Osteoblast (primary cell): ENCODE measurements at regions not wholly inside any gene's neighbourhood (a gene's known extent, or its start where the extent isn't known, plus 50 kb on each side); places are given as distances from the start of the nearest gene placed in this dataset.
"Not testable (repeated sequence)": the region's sequence is repeated elsewhere in the genome, so short reads cannot be mapped to it uniquely, and the experiment has no call there.

Source experiments
- DNase-seq: peaks from one replicate; pipeline ENCODE4 v3.0.0; 2011; ENCODE audit warnings: low spot score, mixed read lengths; ENCODE audit not compliant: insufficient read length; ENCODE audit errors: missing footprints
- H2AFZ ChIP-seq: 2 replicates; pipeline ENCODE4 v1.6.0; 2011; ENCODE audit warnings: mild to moderate bottlenecking, low read length
- H3K27ac ChIP-seq: 2 replicates; pipeline ENCODE4 v1.5.1; 2011; ENCODE audit warnings: mild to moderate bottlenecking, low read depth, low read length, moderate library complexity
- H3K27me3 ChIP-seq: 2 replicates; pipeline ENCODE4 v1.6.0; 2012; ENCODE audit warnings: mild to moderate bottlenecking, control low read depth, inconsistent platforms, low read length, moderate library complexity; ENCODE audit not compliant: insufficient read depth
- H3K36me3 ChIP-seq: 2 replicates; pipeline ENCODE4 v1.5.1; 2011; ENCODE audit warnings: mild to moderate bottlenecking, low read length, control low read depth, moderate library complexity; ENCODE audit not compliant: insufficient read depth
- H3K4me1 ChIP-seq: 2 replicates; pipeline ENCODE4 v1.5.1; 2011; ENCODE audit warnings: mild to moderate bottlenecking, low read length, control low read depth, moderate library complexity; ENCODE audit not compliant: insufficient read depth
- H3K4me2 ChIP-seq: 2 replicates; pipeline ENCODE4 v1.6.0; 2011; ENCODE audit warnings: mild to moderate bottlenecking, low read length; ENCODE audit not compliant: insufficient read depth
- H3K4me3 ChIP-seq: fragments of 200-600 bp; sonication (generic); 3 replicates; pipeline ENCODE4 v1.5.1; 2012; ENCODE audit warnings: mild to moderate bottlenecking, low read length, inconsistent platforms; ENCODE audit not compliant: insufficient read depth
- H3K79me2 ChIP-seq: 2 replicates; pipeline ENCODE4 v1.6.0; 2012; ENCODE audit warnings: mild to moderate bottlenecking, low read length, control low read depth, inconsistent platforms; ENCODE audit not compliant: insufficient read depth
- H3K9me3 ChIP-seq: 2 replicates; pipeline ENCODE4 v1.5.1; 2011; ENCODE audit warnings: low read depth, low read length, control low read depth
- H4K20me1 ChIP-seq: 2 replicates; pipeline ENCODE4 v1.6.0; 2012; ENCODE audit warnings: mild to moderate bottlenecking, low read length, control low read depth; ENCODE audit not compliant: insufficient read depth
- TF ChIP-seq, protein P1 (sequence below): IDR thresholded peaks from 2 replicates; pipeline ENCODE4 v1.5.1; 2011; ENCODE audit warnings: mild to moderate bottlenecking, low read depth, low read length, moderate library complexity; ENCODE audit errors: extremely low read depth

DNA sequence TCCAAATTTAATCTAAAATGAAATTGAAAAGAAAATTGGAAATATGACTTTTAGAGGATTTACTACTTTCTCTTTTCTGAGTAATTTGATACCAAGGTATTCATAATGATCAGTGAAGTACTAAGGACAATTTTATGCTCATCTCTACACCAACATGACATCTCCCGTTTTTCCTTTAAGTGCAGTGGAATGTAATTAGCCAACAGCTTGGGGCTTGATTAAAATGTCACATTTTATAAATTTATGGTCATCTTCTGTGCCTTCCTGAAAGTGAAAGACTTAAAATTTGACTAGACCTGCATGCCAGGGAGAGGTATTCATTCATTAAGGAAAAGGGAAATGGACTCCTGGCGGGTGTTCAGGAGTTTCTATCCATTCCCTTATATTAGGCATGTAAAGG is 228.2 kb upstream of the CNTN3 start:
- Histone ChIP-seq H3K4me2 (no peak overlapping the region), H3K4me3 (no peak overlapping the region), H3K36me3 (no peaks in the 10 kb centered on the region), H3K27ac (no peak overlapping the region), H3K4me1 (no peaks in the 10 kb centered on the region), H3K79me2 (no peaks in the 10 kb centered on the region), H2AFZ (no peak overlapping the region), H4K20me1 (no peaks in the 10 kb centered on the region), H3K27me3 (no peaks in the 10 kb centered on the region), H3K9me3 (no peaks in the 10 kb centered on the region)
- no peak for DNase-seq
- TF ChIP-seq, protein P1, sequence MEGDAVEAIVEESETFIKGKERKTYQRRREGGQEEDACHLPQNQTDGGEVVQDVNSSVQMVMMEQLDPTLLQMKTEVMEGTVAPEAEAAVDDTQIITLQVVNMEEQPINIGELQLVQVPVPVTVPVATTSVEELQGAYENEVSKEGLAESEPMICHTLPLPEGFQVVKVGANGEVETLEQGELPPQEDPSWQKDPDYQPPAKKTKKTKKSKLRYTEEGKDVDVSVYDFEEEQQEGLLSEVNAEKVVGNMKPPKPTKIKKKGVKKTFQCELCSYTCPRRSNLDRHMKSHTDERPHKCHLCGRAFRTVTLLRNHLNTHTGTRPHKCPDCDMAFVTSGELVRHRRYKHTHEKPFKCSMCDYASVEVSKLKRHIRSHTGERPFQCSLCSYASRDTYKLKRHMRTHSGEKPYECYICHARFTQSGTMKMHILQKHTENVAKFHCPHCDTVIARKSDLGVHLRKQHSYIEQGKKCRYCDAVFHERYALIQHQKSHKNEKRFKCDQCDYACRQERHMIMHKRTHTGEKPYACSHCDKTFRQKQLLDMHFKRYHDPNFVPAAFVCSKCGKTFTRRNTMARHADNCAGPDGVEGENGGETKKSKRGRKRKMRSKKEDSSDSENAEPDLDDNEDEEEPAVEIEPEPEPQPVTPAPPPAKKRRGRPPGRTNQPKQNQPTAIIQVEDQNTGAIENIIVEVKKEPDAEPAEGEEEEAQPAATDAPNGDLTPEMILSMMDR: no peak

DNA sequence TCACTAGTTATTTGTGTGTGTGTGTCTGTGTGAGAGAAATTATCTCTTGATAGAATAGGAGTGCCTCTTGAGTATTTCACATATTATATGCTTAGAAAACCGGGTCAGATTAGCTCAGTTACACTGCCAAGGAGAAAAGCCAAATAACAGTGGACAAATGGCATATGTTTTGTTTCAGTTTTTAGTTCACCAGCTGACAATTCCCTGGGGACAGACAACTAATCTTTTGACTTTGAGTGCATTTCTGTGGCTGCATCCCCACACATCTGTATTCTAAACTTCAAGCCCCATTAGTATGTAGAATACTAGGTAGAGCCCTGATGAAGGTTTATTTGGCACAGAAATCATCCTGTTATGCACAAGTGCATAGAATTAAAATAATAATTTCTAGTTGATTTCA is 227.7 kb upstream of the CNTN3 start:
- no peaks in the 10 kb centered on the region for H4K20me1 ChIP-seq
- H3K27me3 ChIP-seq: no peaks in the 10 kb centered on the region
- no peaks in the 10 kb centered on the region for H3K4me1 ChIP-seq
- H3K9me3 ChIP-seq: no peaks in the 10 kb centered on the region
- H3K27ac ChIP-seq: no peak overlapping the region
- no peaks in the 10 kb centered on the region for H3K79me2 ChIP-seq
- H3K4me3 ChIP-seq: no peak overlapping the region
- no peaks in the 10 kb centered on the region for H3K36me3 ChIP-seq
- DNase-seq: no peak
- H3K4me2 ChIP-seq: no peak overlapping the region
- no peak overlapping the region for H2AFZ ChIP-seq
- TF ChIP-seq, protein P1: no peak

DNA sequence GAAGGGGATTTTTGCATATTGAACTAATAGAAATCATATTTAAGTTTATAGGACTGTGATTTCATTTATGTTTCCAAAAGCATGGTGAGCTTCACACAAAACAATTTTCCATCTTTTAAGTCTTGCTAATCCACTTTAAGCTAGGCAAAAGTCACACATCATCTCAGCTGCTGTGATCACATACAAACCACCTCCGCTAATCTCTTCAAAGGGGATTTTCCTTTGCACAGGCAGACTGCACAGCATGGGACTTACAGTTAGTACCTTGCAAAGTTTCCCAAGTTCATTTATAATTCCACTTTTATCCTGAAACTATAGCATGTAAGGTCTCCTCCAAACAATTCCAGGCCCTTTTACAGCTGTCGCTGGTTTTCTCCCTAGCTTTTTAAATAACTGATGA is 225.1 kb upstream of the CNTN3 start:
- Histone ChIP-seq H2AFZ (no peak overlapping the region), H3K27ac (no peak overlapping the region), H3K79me2 (no peaks in the 10 kb centered on the region), H3K4me1 (no peaks in the 10 kb centered on the region), H3K9me3 (no peaks in the 10 kb centered on the region), H4K20me1 (no peaks in the 10 kb centered on the region), H3K4me3 (no peak overlapping the region), H3K4me2 (no peak overlapping the region), H3K27me3 (no peaks in the 10 kb centered on the region), H3K36me3 (no peaks in the 10 kb centered on the region)
- TF ChIP-seq, protein P1: no peak
- DNase-seq: no peak

DNA sequence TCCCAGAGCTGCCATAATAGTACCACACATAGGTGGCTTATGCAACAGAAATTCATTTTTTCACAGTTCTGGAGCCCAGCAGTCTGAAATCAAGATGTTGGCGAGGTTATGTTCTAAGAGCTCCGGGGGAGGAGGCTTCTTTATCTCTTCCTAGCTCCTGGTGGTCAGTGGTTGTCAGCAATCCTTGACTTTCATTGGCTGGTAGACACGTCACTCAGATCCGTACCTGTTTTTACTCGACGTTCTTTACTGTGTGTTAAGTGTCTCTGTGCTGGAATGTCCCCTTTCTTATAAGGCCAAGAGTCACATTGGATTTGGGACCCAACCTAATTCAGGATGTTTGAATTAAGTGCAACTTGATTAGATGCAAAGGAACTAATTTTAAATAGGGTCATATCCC is 218.5 kb upstream of the CNTN3 start:
- Histone ChIP-seq H3K4me1 (no peaks in the 10 kb centered on the region), H3K27me3 (no peaks in the 10 kb centered on the region), H4K20me1 (no peaks in the 10 kb centered on the region), H3K36me3 (no peaks in the 10 kb centered on the region), H3K27ac (no peak overlapping the region), H3K79me2 (no peaks in the 10 kb centered on the region), H3K9me3 (no peaks in the 10 kb centered on the region), H2AFZ (no peak overlapping the region), H3K4me2 (no peak overlapping the region), H3K4me3 (no peak overlapping the region)
- TF ChIP-seq, protein P1: no peak
- no peak for DNase-seq

DNA sequence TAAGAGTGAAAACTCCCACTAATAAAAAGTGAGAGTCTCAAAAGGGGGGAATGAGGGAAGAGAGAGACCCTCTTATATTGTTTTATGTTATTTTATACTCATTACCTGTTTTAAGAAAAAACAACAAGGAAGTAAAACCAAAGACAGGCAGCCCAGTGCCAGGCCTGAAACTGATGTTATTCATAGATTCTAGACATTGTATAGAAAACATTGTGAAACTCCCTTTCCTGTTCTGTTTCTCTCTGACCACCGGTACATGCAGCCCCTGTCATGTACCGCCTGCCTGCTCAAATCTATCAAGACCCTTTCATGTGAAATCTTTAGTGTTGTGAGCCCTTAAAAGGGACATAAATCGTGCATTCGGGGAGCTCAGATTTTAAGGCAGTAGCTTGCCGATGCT is 216.4 kb upstream of the CNTN3 start:
- not testable (repeated sequence) for H4K20me1 ChIP-seq, H3K9me3 ChIP-seq, H3K4me2 ChIP-seq, H3K36me3 ChIP-seq, H3K4me3 ChIP-seq, H3K27ac ChIP-seq, H3K4me1 ChIP-seq, H3K79me2 ChIP-seq, H3K27me3 ChIP-seq, DNase-seq, H2AFZ ChIP-seq

DNA sequence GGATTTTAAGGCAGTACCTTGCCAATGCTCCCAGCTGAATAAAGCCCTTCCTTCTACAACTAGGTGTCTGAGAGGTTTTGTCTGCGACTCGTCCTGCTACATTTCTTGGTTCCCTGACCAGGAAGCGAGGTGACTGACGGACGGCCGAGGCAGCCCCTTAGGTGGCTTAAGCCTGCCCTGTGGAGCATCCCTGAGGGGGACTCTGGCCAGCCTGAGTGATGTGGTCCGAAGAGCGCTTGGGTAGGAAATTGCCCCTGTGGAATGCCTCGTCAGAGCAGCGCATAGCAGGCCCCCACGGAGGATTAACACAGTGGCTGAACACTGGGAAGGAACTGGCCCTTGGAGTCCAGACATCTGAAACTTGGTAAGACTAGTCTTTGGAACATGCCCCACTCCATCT is 210.9 kb upstream of the CNTN3 start:
- H3K27me3 ChIP-seq, H2AFZ ChIP-seq, H3K79me2 ChIP-seq, DNase-seq, H3K4me2 ChIP-seq, H4K20me1 ChIP-seq, H3K4me1 ChIP-seq, H3K4me3 ChIP-seq, H3K36me3 ChIP-seq, H3K27ac ChIP-seq, H3K9me3 ChIP-seq: not testable (repeated sequence)
